Astrocyte of the spinal cord (primary cell): ENCODE measurements at regions not wholly inside any gene's neighbourhood (a gene's known extent, or its start where the extent isn't known, plus 50 kb on each side); places are given as distances from the start of the nearest gene placed in this dataset.

Source experiments
- DNase-seq: peaks from one replicate; pipeline ENCODE4 v3.0.0; 2011; ENCODE audit warnings: low read depth, low spot score
- H3K4me3 ChIP-seq: 2 replicates; pipeline ENCODE4 v1.5.1; 2011; ENCODE audit warnings: low read depth, mild to moderate bottlenecking, low read length, moderate library complexity
- CTCF ChIP-seq: IDR thresholded peaks from 2 replicates; pipeline ENCODE4 v1.5.1; 2012; ENCODE audit warnings: low read depth, mild to moderate bottlenecking, low read length, inconsistent platforms
- in situ Hi-C: cut with HindIII; loops from 2 replicates; pipeline ENCODE4 v1.10.0; 2017; ENCODE audit warnings: low sequenced_read_pairs

GRCh38 chr2:175872721-175873120 is 129.3 kb downstream of the LNPK start:
- no peak for TF ChIP-seq CTCF
- in situ Hi-C loops, result loop anchor here (25.0 kb wide), 1 partner anchor 185 kb away; no protein-coding TSS in a partner anchor

GRCh38 chr2:175872005-175872348 is 130.1 kb downstream of the LNPK start:
- H3K4me3 ChIP-seq, result no peak overlapping the region
- TF ChIP-seq CTCF, result no peak
- no peak for DNase-seq
- in situ Hi-C loops, result loop anchor here (25.0 kb wide), 1 partner anchor 185 kb away; no protein-coding TSS in a partner anchor

More at GRCh38 chr2:175872721-175873120, 129.3 kb downstream of the LNPK start:
- DNase-seq, result peak; percentile 45
- H3K4me3 ChIP-seq, result no peak overlapping the region

- in situ Hi-C loops, result loop anchor here (25.0 kb wide), 1 partner anchor 184 kb away; no protein-coding TSS in a partner anchor
- no peak for TF ChIP-seq CTCF
- no peak overlapping the region for H3K4me3 ChIP-seq
- no peak for DNase-seq
These were observed 130.6 kb downstream of the LNPK start for GRCh38 chr2:175871331-175872004.

GRCh38 chr2:175865716-175866115 is 136.4 kb downstream of the LNPK start:
- in situ Hi-C loops, result loop anchor here (25.0 kb wide), 1 partner anchor 178 kb away; no protein-coding TSS in a partner anchor
- no peak for DNase-seq
- no peak for TF ChIP-seq CTCF
- H3K4me3 ChIP-seq, result no peak overlapping the region

- in situ Hi-C loops, result loop anchor here (25.0 kb wide), 1 partner anchor 177 kb away; no protein-coding TSS in a partner anchor
- no peak overlapping the region for H3K4me3 ChIP-seq
- no peak for TF ChIP-seq CTCF
- DNase-seq, result no peak
These were observed 137.8 kb downstream of the LNPK start for GRCh38 chr2:175864137-175864850.

- H3K4me3 ChIP-seq, result no peak overlapping the region
- in situ Hi-C loops, result loop anchor here (25.0 kb wide), 1 partner anchor 175 kb away; no protein-coding TSS in a partner anchor
- DNase-seq, result no peak
- no peak for TF ChIP-seq CTCF
These were observed 140.1 kb downstream of the LNPK start for GRCh38 chr2:175861958-175862357.
